T-helper 2 cell (primary cell): ENCODE measurements at regions not wholly inside any gene's neighbourhood (a gene's known extent, or its start where the extent isn't known, plus 50 kb on each side); places are given as distances from the start of the nearest gene placed in this dataset.

Experiments used
- DNase-seq, 5 experiments: peaks; one replicate each; pipeline versions ENCODE4 v3.0.0 to v3.0.0-alpha.2; 2012 to 2022

GRCh38 chr12:63318313-63318712 lies 167.3 kb upstream of the AVPR1A start:
- DNase-seq = no peak

GRCh38 chr12:63317880-63318279 lies 166.9 kb upstream of the AVPR1A start:
- no peak for DNase-seq

DNA sequence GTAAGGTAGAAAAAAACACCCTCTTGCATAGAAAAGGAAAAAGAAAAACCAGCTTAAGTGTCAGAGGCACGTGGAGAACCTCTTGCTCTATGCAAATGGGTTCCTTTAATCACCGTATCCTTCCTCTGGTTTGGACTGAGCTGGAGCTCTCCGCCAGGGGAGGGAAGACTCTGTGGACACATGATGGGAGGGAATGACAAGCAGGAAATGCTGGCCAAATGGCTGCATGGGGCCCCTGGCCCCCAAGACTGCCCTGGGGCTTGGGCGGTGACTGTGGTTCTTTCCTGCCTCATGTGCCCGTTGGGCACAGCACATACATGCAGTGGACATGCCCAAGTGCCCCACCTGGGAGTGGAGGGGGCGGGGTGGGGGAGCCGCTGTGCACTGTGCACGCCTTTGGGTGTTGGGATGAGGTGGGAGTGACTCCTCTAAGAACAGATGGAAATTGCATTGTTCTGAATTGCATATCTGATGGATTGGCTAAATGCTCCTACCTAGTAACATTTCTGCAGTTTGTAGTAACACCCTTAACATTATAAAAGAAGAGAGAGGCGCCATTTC lies 166.4 kb upstream of the AVPR1A start:
- no peak for DNase-seq

DNA sequence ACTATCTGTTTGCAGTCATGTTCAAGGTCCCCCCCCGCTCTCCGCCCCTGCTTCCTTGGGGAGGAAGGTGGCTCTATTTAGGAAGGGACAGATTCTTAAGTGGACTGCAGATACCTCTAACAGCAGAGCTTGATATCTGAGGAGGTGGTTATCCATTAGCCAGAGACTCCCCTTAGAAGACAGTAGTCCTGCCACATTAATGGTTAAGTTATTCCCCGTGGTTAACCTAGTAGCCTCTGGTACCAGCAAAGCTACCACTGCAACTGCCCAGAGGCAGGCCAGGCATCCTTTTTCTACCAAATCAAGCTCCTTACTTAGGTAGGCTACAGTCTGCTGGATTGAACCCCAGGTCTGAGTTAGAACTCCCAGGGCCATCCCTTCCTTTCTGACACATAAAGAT lies 162.1 kb upstream of the AVPR1A start:
- DNase-seq = no peak

DNA sequence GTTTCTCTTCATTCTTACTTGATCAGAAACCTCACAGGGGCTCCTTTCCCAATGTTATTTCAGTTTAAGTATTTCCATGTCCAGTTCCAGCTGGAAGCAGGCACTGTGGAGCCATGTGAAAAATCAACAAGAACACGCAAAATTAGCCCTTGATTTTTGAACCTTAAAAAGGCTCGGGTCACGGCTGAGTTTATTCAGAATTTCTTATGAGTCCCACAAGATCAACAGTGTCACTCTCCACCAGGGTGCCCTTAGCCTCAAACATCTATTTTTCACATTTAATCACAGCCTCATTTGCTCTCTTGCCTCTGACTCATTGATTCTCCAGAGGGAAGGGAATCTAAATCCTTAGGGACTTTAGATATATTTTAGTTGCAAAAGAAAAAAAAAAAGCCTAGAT lies 157.7 kb upstream of the AVPR1A start:
- no peak for DNase-seq

- DNase-seq = no peak
Measured at GRCh38 chr12:63307849-63308248, 156.8 kb upstream of the AVPR1A start.

DNA sequence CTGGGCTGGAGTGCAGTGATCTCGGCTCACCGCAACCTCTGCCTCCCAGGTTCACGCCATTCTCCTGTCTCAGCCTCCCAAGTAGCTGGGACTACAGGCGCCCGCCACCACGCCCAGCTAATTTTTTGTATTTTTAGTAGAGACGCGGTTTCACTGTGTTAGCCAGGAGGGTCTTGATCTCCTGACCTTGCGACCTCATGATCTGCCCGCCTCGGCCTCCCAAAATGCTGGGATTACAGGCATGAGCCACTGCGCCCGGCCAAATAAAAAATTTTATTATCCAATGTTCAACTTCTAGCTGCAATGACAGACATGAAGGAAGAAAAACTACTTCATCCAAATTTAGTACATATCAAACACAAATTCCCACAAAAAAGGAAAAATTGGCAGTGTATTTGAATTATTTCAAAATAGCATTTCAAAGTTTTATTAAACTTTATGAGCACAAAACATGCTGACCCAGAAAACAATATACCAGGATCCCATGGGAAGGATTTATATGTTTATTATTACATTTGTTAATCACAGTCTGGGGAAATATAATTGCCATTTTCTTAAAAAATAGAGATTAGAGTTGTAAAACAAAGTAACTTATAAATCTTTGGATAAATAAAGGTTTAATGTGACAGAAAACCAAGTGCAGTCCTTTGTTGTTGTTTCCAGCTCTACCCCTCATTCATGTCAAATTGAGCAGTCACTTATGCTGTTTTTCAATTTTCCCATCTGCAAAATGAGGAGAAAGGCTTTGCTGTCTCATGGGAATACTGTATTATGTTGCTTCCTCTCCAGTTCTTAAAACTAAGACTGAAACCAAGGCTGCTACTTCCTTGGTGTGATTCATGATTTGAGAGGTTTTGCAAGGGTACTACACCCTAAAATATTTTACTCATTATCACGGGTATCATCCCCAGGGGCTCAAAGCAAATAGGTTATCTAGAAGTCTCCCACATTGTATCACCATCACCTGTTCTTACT lies 155.2 kb upstream of the AVPR1A start:
- DNase-seq = no peak

DNA sequence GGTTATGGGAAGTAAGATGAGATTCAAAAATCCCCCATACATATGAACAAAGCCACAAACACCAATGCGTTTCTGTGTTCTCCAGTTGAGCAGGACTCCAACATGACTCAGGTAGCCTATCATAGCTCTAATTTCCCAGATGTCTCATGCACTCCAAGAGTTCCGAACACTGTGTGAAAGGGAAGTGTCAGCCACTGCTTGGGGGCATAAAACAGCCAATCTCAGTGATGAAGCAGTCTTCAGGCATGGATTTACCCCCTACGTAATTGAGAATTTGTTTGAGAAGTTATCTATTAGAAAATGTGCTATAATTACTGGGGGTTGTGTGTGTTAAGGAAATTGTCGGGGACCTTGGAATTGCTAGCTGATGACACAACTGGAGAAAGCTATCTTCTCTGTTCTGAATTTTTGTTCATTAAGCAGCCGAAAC lies 153.9 kb upstream of the AVPR1A start:
- no peak for DNase-seq

GRCh38 chr12:63302941-63303536 lies 152.0 kb upstream of the AVPR1A start:
- DNase-seq = no peak

DNA sequence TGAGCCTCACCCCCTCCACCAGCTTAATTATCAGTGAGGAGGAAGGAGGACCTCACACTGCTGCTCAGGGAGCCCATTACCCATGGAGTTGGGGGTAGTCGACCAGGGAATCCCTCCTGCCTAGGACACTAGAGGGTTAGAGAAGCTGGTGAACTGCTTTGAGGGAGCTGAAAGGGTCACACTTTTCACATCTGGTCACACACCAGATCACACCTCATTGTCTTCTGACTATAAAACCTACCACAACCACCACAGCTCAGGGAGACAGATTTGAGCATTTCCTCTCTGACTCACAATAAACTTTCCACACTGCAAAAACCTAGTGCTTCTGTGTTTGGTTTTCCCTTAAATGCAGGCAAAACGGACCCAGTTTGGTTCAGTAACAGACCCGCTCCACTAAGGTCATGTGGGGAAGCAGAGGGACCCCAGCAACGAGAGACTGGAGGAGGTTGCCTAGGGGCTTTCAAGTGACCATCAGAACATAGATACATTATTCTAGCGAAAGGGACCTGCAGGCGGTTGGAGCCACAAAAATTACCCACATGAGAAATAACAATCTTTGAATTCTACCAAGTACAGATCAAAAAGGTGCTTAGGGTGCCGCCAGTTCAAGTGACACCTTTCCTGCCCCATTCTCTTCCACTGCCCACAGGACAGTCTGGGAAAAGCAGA lies 151.4 kb upstream of the AVPR1A start:
- peak in 1 of 5 experiments; percentile 48 for DNase-seq

GRCh38 chr12:63301311-63301710 lies 150.3 kb upstream of the AVPR1A start:
- no peak for DNase-seq

DNA sequence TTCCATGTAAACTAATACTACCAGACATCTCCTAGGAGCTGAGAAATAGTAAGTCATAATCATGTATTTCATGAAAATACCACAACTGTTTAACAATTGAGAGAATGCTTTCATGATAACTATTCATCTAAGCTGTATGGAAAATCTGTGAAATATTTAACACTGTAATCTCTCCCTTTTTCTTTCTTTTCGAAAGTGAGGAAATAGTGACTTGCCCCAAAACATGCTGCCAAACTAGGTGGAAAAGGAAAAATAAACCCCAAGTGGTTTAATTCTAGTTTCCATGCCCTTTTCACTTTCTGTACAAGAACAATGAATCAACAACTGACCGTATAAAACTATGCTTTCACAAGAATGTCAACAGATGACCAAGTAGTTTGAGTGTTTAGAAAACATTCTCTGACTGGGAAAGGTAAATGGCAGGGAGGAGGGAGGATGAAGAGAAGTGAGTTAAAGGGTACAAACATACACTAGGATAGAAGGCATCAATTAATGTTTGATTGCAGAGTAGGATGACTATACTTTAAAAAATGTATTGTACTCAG lies 147.5 kb upstream of the AVPR1A start:
- no peak for DNase-seq

DNA sequence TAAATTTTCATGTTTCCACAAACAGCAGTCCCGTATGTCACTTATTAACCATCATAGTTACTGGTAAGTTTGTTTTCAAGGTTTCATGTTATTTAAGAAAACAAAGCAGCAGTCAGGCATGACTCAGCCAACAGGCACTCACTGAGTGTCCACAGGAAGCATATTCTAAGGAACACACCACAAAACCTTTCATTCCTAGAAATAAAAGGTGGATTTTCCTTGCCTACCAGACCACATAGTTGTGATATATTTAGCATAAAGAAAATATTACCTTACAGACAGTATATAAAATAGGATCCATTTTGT lies 143.3 kb upstream of the AVPR1A start:
- DNase-seq = no peak

- no peak for DNase-seq
Measured at GRCh38 chr12:63292471-63293221, 141.6 kb upstream of the AVPR1A start.

GRCh38 chr12:63276537-63277365 lies 125.8 kb upstream of the AVPR1A start:
- peak in 1 of 5 experiments; percentile 16 for DNase-seq

GRCh38 chr12:63266988-63267387 lies 116.0 kb upstream of the AVPR1A start:
- no peak for DNase-seq

DNA sequence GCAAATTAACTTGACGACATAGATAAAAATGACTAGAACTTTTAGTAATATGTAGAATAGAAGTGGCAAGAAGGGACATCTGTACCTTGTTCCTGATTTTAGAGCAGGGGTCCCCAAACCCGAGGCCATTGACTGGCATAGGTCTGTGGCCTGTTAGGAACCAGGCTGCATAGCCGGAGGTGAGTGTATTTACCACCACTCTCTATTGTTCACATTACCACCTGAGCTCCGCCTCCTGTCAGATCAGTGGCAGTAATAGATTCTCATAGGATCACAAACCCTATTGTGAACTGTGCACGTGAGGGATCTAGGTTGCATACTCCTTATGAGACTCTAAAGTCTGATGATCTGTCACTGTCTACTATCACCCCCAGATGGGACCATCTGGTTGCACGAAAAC lies 113.6 kb upstream of the AVPR1A start:
- no peak for DNase-seq

GRCh38 chr12:63250486-63250885 lies 99.5 kb upstream of the AVPR1A start:
- no peak for DNase-seq

DNA sequence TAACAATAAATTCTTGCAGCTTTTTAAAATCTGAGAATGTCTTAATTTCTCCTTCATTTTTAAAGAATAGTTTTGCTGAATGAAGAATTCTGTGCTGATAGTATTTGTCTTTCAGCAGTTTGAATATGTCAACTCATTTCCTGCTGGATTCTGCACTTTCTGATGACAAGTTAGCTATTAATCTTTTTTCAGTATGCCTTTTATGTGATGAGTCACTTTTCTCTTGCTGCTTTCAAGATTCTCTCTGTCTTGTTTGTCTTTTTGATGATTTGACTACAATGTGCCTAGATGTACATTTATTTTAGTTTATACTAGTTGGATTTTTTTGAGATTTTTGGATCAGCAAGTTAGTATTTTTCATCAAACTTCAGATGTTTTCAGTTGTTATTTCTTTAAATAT lies 87.9 kb upstream of the AVPR1A start:
- DNase-seq = no peak

GRCh38 chr12:63232896-63233295 lies 81.9 kb upstream of the AVPR1A start:
- DNase-seq = no peak

GRCh38 chr12:63228853-63229252 lies 77.9 kb upstream of the AVPR1A start:
- no peak for DNase-seq
